GM12878 (cell line): ENCODE measurements at regions not wholly inside any gene's neighbourhood (a gene's known extent, or its start where the extent isn't known, plus 50 kb on each side); places are given as distances from the start of the nearest gene placed in this dataset.

Source experiments
- ATAC-seq: fragments of 200-7000 bp; cut with Tn5 transposase; 3 replicates; pipeline ENCODE4 v1.9.1; 2020; ENCODE audit warnings: mild to moderate bottlenecking, moderate library complexity
- BruUV-seq: library from RNA; stranded (reverse); fragments of 400-500 nt; replicated peaks from 2 replicates; lab custom pipeline; 2021; lab: Mats Ljungman, UMichigan
- CTCF ChIA-PET: fragments of 300-600 bp; sonication (Branson Sonifier 250); formaldehyde crosslinking; extraction: SDS; loops from one replicate; lab custom pipeline; 2021; ENCODE audit warnings: inconsistent platforms; lab: Yijun Ruan, JAX
- POLR2A ChIA-PET: fragments of 350-600 bp; formaldehyde crosslinking; extraction: SDS; loops from one replicate; lab custom pipeline; 2021; ENCODE audit warnings: inconsistent platforms; lab: Charles Lee
- RAD21 ChIA-PET: fragments of 300-600 bp; sonication (Branson Sonifier 250); formaldehyde crosslinking; loops from one replicate; lab custom pipeline; 2023; ENCODE audit warnings: antibody characterized with exemption; ENCODE audit not compliant: unreplicated experiment; lab: Charles Lee
- SMC1A ChIA-PET: fragments of 300-600 bp; sonication (Branson Sonifier 250); formaldehyde crosslinking; loops from one replicate; lab custom pipeline; 2023; ENCODE audit not compliant: unreplicated experiment, uncharacterized antibody; lab: Charles Lee
- DNase-seq: peaks from one replicate; pipeline ENCODE4 v3.0.0-alpha.2; 2011; ENCODE audit warnings: low read depth, low spot score
- FAIRE-seq: peaks from 3 replicates; lab custom pipeline; 2011; peaks lifted over from hg19 to GRCh38; lab: Jason Lieb, UNC
- H2AFZ ChIP-seq: 2 replicates; pipeline ENCODE4 v1.6.0; 2011; ENCODE audit warnings: low read depth, low read length, control low read depth; ENCODE audit not compliant: control insufficient read depth
- H3K27ac ChIP-seq: 2 replicates; pipeline ENCODE4 v1.5.1; 2011; ENCODE audit warnings: control low read depth; ENCODE audit not compliant: control insufficient read depth, insufficient read depth
- H3K27me3 ChIP-seq, 2 experiments: replicated peaks in 1 of 2; 2 replicates each; pipeline versions ENCODE4 v1.6.0 to v1.6.1; 2011; ENCODE audit warnings: low read length in 1 of 2; ENCODE audit not compliant: control insufficient read depth in 2 of 2, insufficient read depth in 2 of 2
- H3K36me3 ChIP-seq, 2 experiments: 2 replicates each; pipeline ENCODE4 v1.5.1; 2011; ENCODE audit warnings: low read length in 1 of 2; ENCODE audit not compliant: control insufficient read depth in 2 of 2, insufficient read depth in 2 of 2
- H3K4me1 ChIP-seq: 2 replicates; pipeline ENCODE4 v1.6.1; 2011; ENCODE audit warnings: mild to moderate bottlenecking, low read length, moderate library complexity, mixed read lengths; ENCODE audit not compliant: control insufficient read depth, insufficient read depth
- H3K4me2 ChIP-seq: 2 replicates; pipeline ENCODE4 v1.6.0; 2011; ENCODE audit warnings: control low read depth; ENCODE audit not compliant: control insufficient read depth, insufficient read depth
- H3K4me3 ChIP-seq: fragments of 200-600 bp; sonication (generic); 2 replicates; pipeline ENCODE4 v1.5.1; 2016
- H3K79me2 ChIP-seq: 2 replicates; pipeline ENCODE4 v1.6.0; 2011; ENCODE audit warnings: low read length; ENCODE audit not compliant: control insufficient read depth, insufficient read depth
- H3K9ac ChIP-seq: 2 replicates; pipeline ENCODE4 v1.8.0; 2011; ENCODE audit warnings: low read length, control low read depth, mixed read lengths; ENCODE audit not compliant: control insufficient read depth, insufficient read depth
- H3K9me3 ChIP-seq: replicated peaks from 3 replicates; pipeline ENCODE4 v1.5.1; 2011; ENCODE audit warnings: mild to moderate bottlenecking, low read length; ENCODE audit not compliant: control insufficient read depth, insufficient read depth
- H4K20me1 ChIP-seq: 2 replicates; pipeline ENCODE4 v1.6.0; 2011; ENCODE audit not compliant: control insufficient read depth, insufficient read depth
- ATF7 ChIP-seq: fragments of 450-650 bp; IDR thresholded peaks from 2 replicates; pipeline ENCODE4 v1.6.1; 2016; ENCODE audit warnings: low read depth, mild to moderate bottlenecking
- CBFB ChIP-seq: IDR thresholded peaks from 2 replicates; pipeline ENCODE4 v1.6.1; 2016; ENCODE audit warnings: antibody characterized with exemption, low read depth
- CUX1 ChIP-seq: IDR thresholded peaks from 2 replicates; pipeline ENCODE4 v1.6.1; 2012; ENCODE audit warnings: improper control_type of control experiment, low read depth, low read length; ENCODE audit not compliant: insufficient replicate concordance
- FOXK2 ChIP-seq: fragments of 450-650 bp; IDR thresholded peaks from 2 replicates; pipeline ENCODE4 v1.6.1; 2017; ENCODE audit warnings: mild to moderate bottlenecking, moderate library complexity
- HDGF ChIP-seq: fragments of 450-650 bp; IDR thresholded peaks from 2 replicates; pipeline ENCODE4 v1.6.1; 2016; ENCODE audit warnings: antibody characterized with exemption
- IKZF1 ChIP-seq: fragments of 450-650 bp; conservative IDR thresholded peaks from 2 replicates; pipeline ENCODE4 v1.6.1; 2017; ENCODE audit warnings: antibody characterized with exemption, mild to moderate bottlenecking
- NR2F1 ChIP-seq: fragments of 450-650 bp; conservative IDR thresholded peaks from 2 replicates; pipeline ENCODE4 v1.6.1; 2017; ENCODE audit warnings: mild to moderate bottlenecking
- RBBP5 ChIP-seq: fragments of 200-600 bp; sonication (generic); conservative IDR thresholded peaks from 2 replicates; pipeline ENCODE4 v1.6.1; 2016
- RCOR1 ChIP-seq: conservative IDR thresholded peaks from 2 replicates; pipeline ENCODE4 v1.6.1; 2012; ENCODE audit warnings: low read depth, low read length, improper control_type of control experiment
- SKIL ChIP-seq: fragments of 450-650 bp; IDR thresholded peaks from 2 replicates; pipeline ENCODE4 v1.6.1; 2017; ENCODE audit warnings: mild to moderate bottlenecking, low read depth, inconsistent platforms; ENCODE audit not compliant: poor library complexity, severe bottlenecking
- USF2 ChIP-seq: IDR thresholded peaks from 2 replicates; pipeline ENCODE4 v1.6.1; 2011; ENCODE audit warnings: low read depth, low read length, improper control_type of control experiment, borderline replicate concordance
- ZBTB11 ChIP-seq: fragments of 450-650 bp; formaldehyde crosslinking; IDR thresholded peaks from 2 replicates; pipeline ENCODE4 v1.5.0; 2022; ENCODE audit warnings: mild to moderate bottlenecking, missing genetic modification characterization
- ZNF622 ChIP-seq: fragments of 450-650 bp; IDR thresholded peaks from 2 replicates; pipeline ENCODE4 v1.6.1; 2017; ENCODE audit warnings: mild to moderate bottlenecking, inconsistent platforms
- WGBS: methylation state at CpG from one replicate; pipeline ENCODE4 v1.1.6; 2016; ENCODE audit warnings: low lambda C conversion rate; ENCODE audit not compliant: insufficient replicate concordance, insufficient coverage; ENCODE audit errors: missing lambda C conversion rate; 5-methylcytosine and 5-hydroxymethylcytosine counted together
- in situ Hi-C: fragments of 300-500 bp; cut with MboI; formaldehyde crosslinking; loops from 9 replicates; pipeline ENCODE4 v1.14.3; 2018; ENCODE audit warnings: mixed read lengths
- intact Hi-C: fragments of 100-400 bp; cut with micrococcal nuclease; formaldehyde crosslinking; loops from one replicate; pipeline ENCODE4 v1.14.2; 2022; ENCODE audit not compliant: unreplicated experiment

GRCh38 chr3:89713196-89713595 is 605.8 kb downstream of the EPHA3 start (continued):
- TF ChIP-seq SKIL (no peak), RCOR1 (no peak), ATF7 (no peak)

GRCh38 chr3:89714237-89714636 is 606.8 kb downstream of the EPHA3 start:
- Histone ChIP-seq H2AFZ (no peak overlapping the region), H3K4me2 (no peak overlapping the region), H3K9me3 (no peaks in the 10 kb centered on the region), H4K20me1 (no peaks in the 10 kb centered on the region), H3K36me3 (no peaks in the 10 kb centered on the region), H3K27me3 (no peaks in the 10 kb centered on the region), H3K27ac (no peak overlapping the region), H3K4me1 (no peaks in the 10 kb centered on the region), H3K9ac (no peak overlapping the region), H3K4me3 (no peak overlapping the region), H3K79me2 (no peaks in the 10 kb centered on the region)
- no peak for FAIRE-seq
- ATAC-seq, result no peak
- intact Hi-C loops (no loop called here), in situ Hi-C loops (no loop called here)
- no peak for DNase-seq
- ChIA-PET RAD21 (no interaction called here), SMC1A (interaction anchor here (0.8 to 2.5 kb wide), 4 partner anchors 9 to 32 kb away, joined by 3 to 5 read pairs (median 4); no protein-coding TSS in a partner anchor), POLR2A (no interaction called here), CTCF (interaction anchor here (0.6 to 1.7 kb wide), 2 partner anchors 16 to 172 kb away, joined by 3 to 4 read pairs; no protein-coding TSS in a partner anchor)
- 0% methylated on average over 1 of the region's 1 CpG for WGBS
- no TSS peak for BruUV-seq
- no peak for TF ChIP-seq RBBP5
- TF ChIP-seq NR2F1, result no peak
- TF ChIP-seq CBFB, result no peak
- no peak for TF ChIP-seq ZNF622
- TF ChIP-seq IKZF1, result no peak
- no peak for TF ChIP-seq HDGF
- TF ChIP-seq USF2, result no peak
- TF ChIP-seq ZBTB11 (CRISPR knock-in tag), result no peak
- no peak for TF ChIP-seq FOXK2
- no peak for TF ChIP-seq CUX1
